SK-N-SH treated with all-trans-retinoic acid at 6 μM for 48 hours (cell line): ENCODE measurements at regions not wholly inside any gene's neighbourhood (a gene's known extent, or its start where the extent isn't known, plus 50 kb on each side); places are given as distances from the start of the nearest gene placed in this dataset.

ENCODE experiments used
- CREB5 ChIP-seq: fragments of 250-450 bp; sonication (Bioruptor Pico); IDR thresholded peaks from 2 replicates; pipeline ENCODE4 v1.5.1; 2020; ENCODE audit warnings: low read depth, mild to moderate bottlenecking, moderate library complexity
- ESRRG ChIP-seq: fragments of 250-450 bp; sonication (Bioruptor Pico); IDR thresholded peaks from 2 replicates; pipeline ENCODE4 v1.6.1; 2021; ENCODE audit warnings: mild to moderate bottlenecking
- ISL1 ChIP-seq: fragments of 250-450 bp; sonication (Bioruptor Pico); IDR thresholded peaks from 2 replicates; pipeline ENCODE4 v2.1.2; 2022; ENCODE audit warnings: mild to moderate bottlenecking, moderate library complexity
- PATZ1 ChIP-seq: fragments of 250-450 bp; sonication (Bioruptor Pico); IDR thresholded peaks from 2 replicates; pipeline ENCODE4 v1.8.0; 2020; ENCODE audit warnings: mild to moderate bottlenecking, moderate library complexity, borderline replicate concordance
- POU6F1 ChIP-seq: fragments of 250-450 bp; sonication (Bioruptor Pico); IDR thresholded peaks from 2 replicates; pipeline ENCODE4 v1.8.0; 2021; ENCODE audit warnings: low read depth, mild to moderate bottlenecking, moderate library complexity, borderline replicate concordance
- PPARA ChIP-seq: fragments of 250-450 bp; sonication (Bioruptor Pico); IDR thresholded peaks from 2 replicates; pipeline ENCODE4 v1.5.0; 2020; ENCODE audit warnings: mild to moderate bottlenecking, borderline replicate concordance
- RARB ChIP-seq: fragments of 250-450 bp; sonication (Bioruptor Pico); IDR thresholded peaks from 2 replicates; pipeline ENCODE4 v1.8.0; 2021; ENCODE audit warnings: mild to moderate bottlenecking, moderate library complexity
- ZFP3 ChIP-seq: fragments of 250-450 bp; sonication (Bioruptor Pico); IDR thresholded peaks from 2 replicates; pipeline ENCODE4 v1.5.0; 2020; ENCODE audit warnings: mild to moderate bottlenecking, moderate library complexity
- ZFP30 ChIP-seq: fragments of 450-650 bp; formaldehyde crosslinking; IDR thresholded peaks from 2 replicates; pipeline ENCODE4 v1.5.0; 2022; ENCODE audit warnings: mild to moderate bottlenecking, moderate library complexity
- ZNF565 ChIP-seq: fragments of 450-650 bp; formaldehyde crosslinking; conservative IDR thresholded peaks from 2 replicates; pipeline ENCODE4 v1.5.0; 2020; ENCODE audit warnings: low read depth, mild to moderate bottlenecking, moderate library complexity

GRCh38 chr7:113000316-113001020, 86.2 kb downstream of the GPR85 start:
- TF ChIP-seq PPARA (CRISPR knock-in tag) (no peak), CREB5 (CRISPR knock-in tag) (no peak), ISL1 (CRISPR knock-in tag) (no peak), RARB (no peak), ESRRG (CRISPR knock-in tag) (no peak), POU6F1 (CRISPR knock-in tag) (no peak), ZFP30 (CRISPR knock-in tag) (no peak), PATZ1 (no peak), ZFP3 (CRISPR knock-in tag) (no peak), ZNF565 (CRISPR knock-in tag) (no peak)
